HepG2 (cell line): ENCODE measurements at regions not wholly inside any gene's neighbourhood (a gene's known extent, or its start where the extent isn't known, plus 50 kb on each side); places are given as distances from the start of the nearest gene placed in this dataset.

Source experiments
- CTCF ChIP-seq: sonication (generic); formaldehyde crosslinking; IDR thresholded peaks from 2 replicates; pipeline ENCODE4 v1.5.0; 2020; ENCODE audit warnings: mild to moderate bottlenecking, missing genetic modification reagents, moderate library complexity
- TAF1 ChIP-seq: sonication (generic); formaldehyde crosslinking; IDR thresholded peaks from 2 replicates; pipeline ENCODE4 v1.4.0; 2020; ENCODE audit warnings: missing genetic modification reagents
- ZBTB40 ChIP-seq, 2 experiments: fragments of 450-650 bp in 1 of 2; sonication (generic) in 1 of 2; formaldehyde crosslinking in 1 of 2; IDR thresholded peaks; 2 replicates each; pipeline versions ENCODE4 v1.6.1 to v1.8.0; 2016 to 2022; ENCODE audit warnings: antibody characterized with exemption in 1 of 2, mild to moderate bottlenecking in 1 of 2, missing genetic modification reagents in 1 of 2

- TF ChIP-seq CTCF (CRISPR knock-in tag) (no peak), TAF1 (CRISPR knock-in tag) (no peak), ZBTB40 (IDR thresholded peaks at IDR 0.05) (no peak), ZBTB40 (CRISPR knock-in tag; IDR thresholded peaks at IDR 0.05) (no peak)
Observed at GRCh38 chr3:34034840-34035239, 236.4 kb downstream of the PDCD6IP start.
